ENCODE measurements at regions not wholly inside any gene's neighbourhood (a gene's known extent, or its start where the extent isn't known, plus 50 kb on each side); places are given as distances from the start of the nearest gene placed in this dataset.

GRCh38 chr21:41663805-41664788 lies 102.8 kb downstream of the RIPK4 start:
- H3K9ac ChIP-seq: no peak overlapping the region
- no peak overlapping the region for H3K4me3 ChIP-seq (ENCODE audit: low read depth, low read length)
- no peaks in the 10 kb centered on the region for H3K4me1 ChIP-seq
- no peaks in the 10 kb centered on the region for H3K27me3 ChIP-seq (ENCODE audit: control insufficient read depth, insufficient read depth, low read length)
- no peaks in the 10 kb centered on the region for H3K36me3 ChIP-seq (ENCODE audit: control insufficient read depth, insufficient read depth, low read length)
- no peak overlapping the region for H3K4me2 ChIP-seq (ENCODE audit: low read length)
- H2AFZ ChIP-seq: no peak overlapping the region
- no peaks in the 10 kb centered on the region for H3K9me3 ChIP-seq (ENCODE audit: control insufficient read depth, low read length)
- no peak overlapping the region for H3K27ac ChIP-seq
- H3K79me2 ChIP-seq: no peaks in the 10 kb centered on the region
- no peak for TF ChIP-seq CTCF (IDR thresholded peaks at IDR 0.05)

GRCh38 chr21:41662761-41663160 lies 104.1 kb downstream of the RIPK4 start:
- no peaks in the 10 kb centered on the region for H3K27me3 ChIP-seq (ENCODE audit: control insufficient read depth, insufficient read depth, low read length)
- no peaks in the 10 kb centered on the region for H3K9me3 ChIP-seq (ENCODE audit: control insufficient read depth, low read length)
- no peak overlapping the region for H3K4me3 ChIP-seq (ENCODE audit: low read depth, low read length)
- no peak overlapping the region for H3K4me2 ChIP-seq (ENCODE audit: low read length)
- H3K9ac ChIP-seq: no peak overlapping the region
- no peak for TF ChIP-seq CTCF (IDR thresholded peaks at IDR 0.05)
- no peak overlapping the region for H3K27ac ChIP-seq
- H3K4me1 ChIP-seq: no peaks in the 10 kb centered on the region
- no peaks in the 10 kb centered on the region for H3K79me2 ChIP-seq
- H3K36me3 ChIP-seq (ENCODE audit: control insufficient read depth, insufficient read depth, low read length): no peaks in the 10 kb centered on the region
- H2AFZ ChIP-seq: no peak overlapping the region

GRCh38 chr21:41662161-41662560 lies 104.7 kb downstream of the RIPK4 start:
- Histone ChIP-seq H3K27me3 (ENCODE audit: control insufficient read depth, insufficient read depth, low read length) (no peaks in the 10 kb centered on the region), H3K4me3 (ENCODE audit: low read depth, low read length) (no peak overlapping the region), H3K9me3 (ENCODE audit: control insufficient read depth, low read length) (no peaks in the 10 kb centered on the region), H3K79me2 (no peaks in the 10 kb centered on the region), H3K36me3 (ENCODE audit: control insufficient read depth, insufficient read depth, low read length) (no peaks in the 10 kb centered on the region), H3K27ac (no peak overlapping the region), H2AFZ (no peak overlapping the region), H3K4me1 (no peaks in the 10 kb centered on the region), H3K4me2 (ENCODE audit: low read length) (no peak overlapping the region), H3K9ac (no peak overlapping the region)
- no peak for TF ChIP-seq CTCF (IDR thresholded peaks at IDR 0.05)

GRCh38 chr21:41660748-41661147 lies 106.1 kb downstream of the RIPK4 start:
- Histone ChIP-seq H3K9ac (no peak overlapping the region), H3K79me2 (no peaks in the 10 kb centered on the region), H3K27ac (no peak overlapping the region), H3K27me3 (ENCODE audit: control insufficient read depth, insufficient read depth, low read length) (no peaks in the 10 kb centered on the region), H3K36me3 (ENCODE audit: control insufficient read depth, insufficient read depth, low read length) (no peaks in the 10 kb centered on the region), H3K9me3 (ENCODE audit: control insufficient read depth, low read length) (no peaks in the 10 kb centered on the region), H3K4me1 (no peaks in the 10 kb centered on the region), H3K4me2 (ENCODE audit: low read length) (no peak overlapping the region), H3K4me3 (ENCODE audit: low read depth, low read length) (no peak overlapping the region), H2AFZ (no peak overlapping the region)
- TF ChIP-seq CTCF (IDR thresholded peaks at IDR 0.05): no peak

All from parathyroid adenoma (tissue), 2 donors.